BJ (cell line): ENCODE measurements at regions not wholly inside any gene's neighbourhood (a gene's known extent, or its start where the extent isn't known, plus 50 kb on each side); places are given as distances from the start of the nearest gene placed in this dataset.
"Not testable (repeated sequence)": the region's sequence is repeated elsewhere in the genome, so short reads cannot be mapped to it uniquely, and the experiment has no call there.

Experiments
- CTCF ChIA-PET: fragments of 350-600 bp; formaldehyde crosslinking; extraction: SDS; loops from one replicate; lab custom pipeline; 2021; ENCODE audit warnings: antibody characterized with exemption, inconsistent platforms; lab: Yijun Ruan, JAX
- POLR2A ChIA-PET: fragments of 300-600 bp; sonication (Branson Sonifier 250); formaldehyde crosslinking; extraction: SDS; loops from one replicate; lab custom pipeline; 2021; ENCODE audit warnings: antibody characterized with exemption; lab: Charles Lee
- DNase-seq: peaks from one replicate; pipeline ENCODE4 v3.0.0-alpha.2; 2011; ENCODE audit warnings: low read depth
- H3K27me3 ChIP-seq: 2 replicates; pipeline ENCODE4 v1.6.0; 2011; ENCODE audit warnings: low read length; ENCODE audit not compliant: control insufficient read depth, insufficient read depth
- H3K36me3 ChIP-seq: 2 replicates; pipeline ENCODE4 v1.5.1; 2011; ENCODE audit warnings: low read length; ENCODE audit not compliant: control insufficient read depth, insufficient read depth
- H3K4me3 ChIP-seq: 2 replicates; pipeline ENCODE4 v1.5.1; 2011; ENCODE audit warnings: low read depth, mild to moderate bottlenecking, control low read depth, low read length
- TF ChIP-seq, protein P1 (sequence below): IDR thresholded peaks from 2 replicates; pipeline ENCODE4 v1.5.1; 2011; ENCODE audit warnings: low read depth, mild to moderate bottlenecking, control low read depth, inconsistent platforms, low read length, moderate library complexity; ENCODE audit not compliant: insufficient read depth

DNA sequence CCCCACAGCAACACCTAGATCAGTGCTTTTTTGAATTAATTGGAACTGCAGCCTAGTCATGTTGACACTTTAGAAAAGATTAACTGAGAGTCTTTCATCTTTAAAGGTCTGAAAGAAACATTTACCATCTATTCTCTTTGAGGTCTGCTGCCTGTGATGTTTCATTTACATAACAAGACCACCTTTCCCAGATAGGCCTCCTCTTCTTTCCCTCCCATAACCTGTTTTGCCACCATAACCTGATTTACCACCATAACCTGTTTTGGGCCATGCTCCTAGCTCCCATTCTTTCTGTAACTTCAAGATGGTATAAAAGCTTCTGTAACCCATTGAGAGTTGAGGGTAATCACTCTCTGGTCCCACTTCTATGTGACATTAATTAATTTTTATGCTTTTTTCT lies 320.8 kb downstream of the PCDH20 start:
- no peaks in the 10 kb centered on the region for H3K36me3 ChIP-seq
- CTCF ChIA-PET = no interaction called here
- no peaks in the 10 kb centered on the region for H3K27me3 ChIP-seq
- POLR2A ChIA-PET = no interaction called here
- no peak for DNase-seq
- TF ChIP-seq, protein P1, sequence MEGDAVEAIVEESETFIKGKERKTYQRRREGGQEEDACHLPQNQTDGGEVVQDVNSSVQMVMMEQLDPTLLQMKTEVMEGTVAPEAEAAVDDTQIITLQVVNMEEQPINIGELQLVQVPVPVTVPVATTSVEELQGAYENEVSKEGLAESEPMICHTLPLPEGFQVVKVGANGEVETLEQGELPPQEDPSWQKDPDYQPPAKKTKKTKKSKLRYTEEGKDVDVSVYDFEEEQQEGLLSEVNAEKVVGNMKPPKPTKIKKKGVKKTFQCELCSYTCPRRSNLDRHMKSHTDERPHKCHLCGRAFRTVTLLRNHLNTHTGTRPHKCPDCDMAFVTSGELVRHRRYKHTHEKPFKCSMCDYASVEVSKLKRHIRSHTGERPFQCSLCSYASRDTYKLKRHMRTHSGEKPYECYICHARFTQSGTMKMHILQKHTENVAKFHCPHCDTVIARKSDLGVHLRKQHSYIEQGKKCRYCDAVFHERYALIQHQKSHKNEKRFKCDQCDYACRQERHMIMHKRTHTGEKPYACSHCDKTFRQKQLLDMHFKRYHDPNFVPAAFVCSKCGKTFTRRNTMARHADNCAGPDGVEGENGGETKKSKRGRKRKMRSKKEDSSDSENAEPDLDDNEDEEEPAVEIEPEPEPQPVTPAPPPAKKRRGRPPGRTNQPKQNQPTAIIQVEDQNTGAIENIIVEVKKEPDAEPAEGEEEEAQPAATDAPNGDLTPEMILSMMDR = no peak
- no peak overlapping the region for H3K4me3 ChIP-seq

- DNase-seq, H3K27me3 ChIP-seq, H3K4me3 ChIP-seq, H3K36me3 ChIP-seq, POLR2A ChIA-PET, CTCF ChIA-PET: not testable (repeated sequence)
Observed at GRCh38 chr13:61089894-61090293, 325.8 kb downstream of the PCDH20 start.

DNA sequence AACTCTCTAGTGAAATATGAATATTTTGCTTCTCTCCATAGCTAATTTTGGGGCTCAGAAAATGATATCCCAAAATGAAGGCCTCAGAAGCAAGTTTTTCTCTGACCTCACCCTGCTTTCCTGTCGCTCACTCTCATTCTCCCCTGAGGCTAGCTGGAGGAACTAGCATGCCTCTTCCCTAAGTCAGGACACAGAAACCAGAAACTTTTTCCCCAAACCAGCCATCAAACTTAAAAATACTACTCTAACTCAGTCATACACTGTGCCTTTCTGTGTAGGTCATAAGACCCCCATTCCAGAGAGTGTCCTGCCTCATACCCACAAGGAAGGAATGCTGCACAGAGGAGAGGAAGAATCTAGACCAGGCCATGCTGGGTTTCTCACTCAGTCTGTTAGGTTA lies 329.6 kb downstream of the PCDH20 start:
- H3K36me3 ChIP-seq = no peaks in the 10 kb centered on the region
- TF ChIP-seq, protein P1 = no peak
- CTCF ChIA-PET = no interaction called here
- H3K27me3 ChIP-seq = no peaks in the 10 kb centered on the region
- no peak for DNase-seq
- POLR2A ChIA-PET = no interaction called here
- H3K4me3 ChIP-seq = no peak overlapping the region

- ChIA-PET CTCF (no interaction called here), POLR2A (no interaction called here)
- no peaks in the 10 kb centered on the region for H3K27me3 ChIP-seq
- H3K36me3 ChIP-seq = no peaks in the 10 kb centered on the region
- DNase-seq = no peak
- TF ChIP-seq, protein P1 = no peak
- no peak overlapping the region for H3K4me3 ChIP-seq
Observed at GRCh38 chr13:61084988-61085387, 330.7 kb downstream of the PCDH20 start.

- no peak for DNase-seq
- H3K36me3 ChIP-seq = no peaks in the 10 kb centered on the region
- CTCF ChIA-PET = no interaction called here
- POLR2A ChIA-PET = no interaction called here
- TF ChIP-seq, protein P1 = no peak
- no peaks in the 10 kb centered on the region for H3K27me3 ChIP-seq
- no peak overlapping the region for H3K4me3 ChIP-seq
Observed at GRCh38 chr13:61078976-61079770, 336.5 kb downstream of the PCDH20 start.

DNA sequence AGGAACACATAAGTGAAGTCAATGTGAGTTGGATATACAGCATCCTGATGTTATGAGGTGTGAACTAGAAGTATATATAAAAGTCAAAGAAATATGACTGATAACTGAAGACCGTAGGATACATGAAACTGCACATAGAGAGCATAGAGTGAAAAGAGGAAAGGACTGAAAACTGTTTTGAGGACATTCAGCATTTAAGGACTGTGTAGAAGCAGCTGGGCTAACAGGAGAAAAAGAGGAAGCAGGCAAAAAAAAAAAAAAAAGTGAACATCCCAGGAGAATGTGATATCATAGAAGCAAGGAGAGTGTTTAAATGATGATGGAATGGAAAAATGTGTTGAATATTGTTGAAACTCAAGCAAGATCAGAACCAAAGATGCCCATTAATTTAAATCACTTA lies 363.5 kb downstream of the PCDH20 start:
- Histone ChIP-seq H3K4me3 (no peak overlapping the region), H3K27me3 (no peaks in the 10 kb centered on the region), H3K36me3 (no peaks in the 10 kb centered on the region)
- TF ChIP-seq, protein P1 = no peak
- DNase-seq = no peak
- ChIA-PET CTCF (no interaction called here), POLR2A (no interaction called here)
